NCI-H2081 treated with DMSO at 0.1 percent for 48 hours (cell line): ENCODE measurements at regions not wholly inside any gene's neighbourhood (a gene's known extent, or its start where the extent isn't known, plus 50 kb on each side); places are given as distances from the start of the nearest gene placed in this dataset.
"Not testable (repeated sequence)": the region's sequence is repeated elsewhere in the genome, so short reads cannot be mapped to it uniquely, and the experiment has no call there.

Experiments used
- DNase-seq: peaks from one replicate; lab custom pipeline; 2025; lab: John Stamatoyannopoulos, UW

DNA sequence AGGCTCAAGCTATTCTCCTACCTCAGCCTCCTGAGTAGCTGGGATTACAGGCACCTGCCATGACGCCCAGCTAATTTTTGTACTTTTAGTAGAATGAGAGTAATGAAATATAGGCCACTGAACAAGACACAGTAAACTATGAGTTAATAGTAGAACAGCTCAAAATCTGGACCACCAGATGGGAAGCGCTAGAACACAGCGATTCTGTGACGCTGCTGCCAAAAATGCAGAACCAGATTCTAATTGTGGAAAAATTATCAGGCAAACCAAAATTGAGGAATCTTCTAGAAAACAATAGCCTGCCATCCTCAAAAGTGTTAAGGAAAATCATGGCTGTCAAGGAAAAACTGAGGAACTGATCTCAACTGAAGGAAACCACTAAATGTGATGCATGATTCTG lies 111.4 kb upstream of the TIAM1 start:
- DNase-seq: no peak

DNA sequence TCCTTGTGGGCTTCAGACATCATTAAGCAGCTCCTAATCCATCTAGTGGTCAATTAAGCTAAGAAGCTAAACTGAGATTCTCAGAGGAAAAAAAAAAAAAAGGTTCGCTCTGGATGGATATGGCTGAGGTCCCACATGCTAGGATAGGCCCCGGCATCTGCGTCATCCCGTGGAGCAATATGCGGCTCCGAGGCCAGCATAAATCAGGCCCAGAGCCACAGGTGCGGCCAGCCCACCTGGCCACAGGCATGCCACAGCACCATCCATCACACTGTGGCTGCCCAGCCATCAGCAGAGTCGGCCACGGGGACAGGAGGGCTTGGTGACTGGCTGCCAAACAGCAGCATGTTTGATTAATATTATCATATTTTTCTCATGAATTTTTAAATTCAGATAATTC lies 106.9 kb upstream of the TIAM1 start:
- DNase-seq: no peak

DNA sequence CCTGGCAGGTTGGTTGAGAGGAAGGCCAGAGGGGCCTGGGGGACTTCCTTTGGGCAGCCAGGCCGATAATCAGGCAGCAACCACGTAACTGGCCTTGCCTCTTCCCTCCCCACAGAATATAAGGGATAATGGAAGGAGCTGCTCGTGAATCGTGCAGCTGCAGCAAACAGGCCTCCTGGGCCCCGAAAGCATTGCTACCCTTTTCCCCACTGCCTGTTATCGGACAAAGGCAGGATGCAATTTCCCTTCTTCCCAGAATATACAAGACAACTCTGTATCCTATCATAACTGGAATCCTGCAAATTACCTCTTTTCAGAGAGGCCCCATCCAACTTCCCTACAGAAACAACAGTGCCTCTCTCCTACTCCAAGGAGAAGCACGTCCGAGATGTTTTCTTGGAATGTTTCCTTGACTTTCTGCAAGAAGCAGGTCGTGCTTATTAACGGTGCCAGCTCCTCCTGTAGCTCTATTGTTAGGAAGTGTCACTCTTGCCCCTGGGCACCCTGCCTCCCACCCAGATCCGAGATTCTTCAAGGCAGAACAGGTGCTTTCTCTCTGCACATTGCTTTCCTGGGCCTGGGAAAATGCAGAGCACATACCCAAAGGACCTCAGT lies 106.0 kb upstream of the TIAM1 start:
- DNase-seq: no peak

DNA sequence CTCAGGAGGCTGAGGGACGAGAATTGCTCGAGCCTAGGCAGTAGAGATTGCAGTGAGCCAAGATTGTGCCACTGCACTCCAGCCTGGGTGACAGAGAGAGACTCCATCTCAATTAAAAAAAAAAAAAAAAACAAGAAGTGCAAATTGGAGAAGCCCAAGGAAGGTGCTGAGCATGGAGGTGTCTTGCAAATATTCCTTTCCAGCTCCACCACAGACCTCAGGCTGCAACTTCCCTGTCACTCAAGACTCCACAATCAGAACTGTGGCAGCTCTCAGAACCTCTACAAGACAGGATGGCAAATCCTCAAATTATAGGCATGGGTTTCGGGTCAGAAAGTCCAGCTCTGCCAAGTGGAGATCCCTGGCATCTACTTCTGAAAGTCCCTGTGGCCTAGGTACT lies 104.4 kb upstream of the TIAM1 start:
- DNase-seq: no peak

DNA sequence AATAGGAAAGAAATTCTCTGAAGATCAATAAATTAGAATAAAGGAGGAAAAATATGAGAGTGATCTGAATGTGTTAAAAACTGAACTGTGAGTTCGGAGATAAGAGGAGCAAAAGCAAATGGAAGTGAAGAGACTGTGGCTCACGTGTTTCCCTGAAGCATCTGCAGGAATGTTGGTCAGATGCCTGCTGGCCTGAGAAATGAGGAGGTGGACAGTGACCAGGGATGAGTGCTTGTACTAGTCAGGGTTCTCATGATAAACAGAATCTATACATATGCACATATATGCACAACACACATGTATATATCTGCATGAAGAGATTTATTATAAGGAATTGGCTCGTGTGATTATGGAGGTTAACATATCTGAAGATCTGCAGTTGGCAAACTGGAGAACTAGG lies 103.4 kb upstream of the TIAM1 start:
- DNase-seq: no peak

DNA sequence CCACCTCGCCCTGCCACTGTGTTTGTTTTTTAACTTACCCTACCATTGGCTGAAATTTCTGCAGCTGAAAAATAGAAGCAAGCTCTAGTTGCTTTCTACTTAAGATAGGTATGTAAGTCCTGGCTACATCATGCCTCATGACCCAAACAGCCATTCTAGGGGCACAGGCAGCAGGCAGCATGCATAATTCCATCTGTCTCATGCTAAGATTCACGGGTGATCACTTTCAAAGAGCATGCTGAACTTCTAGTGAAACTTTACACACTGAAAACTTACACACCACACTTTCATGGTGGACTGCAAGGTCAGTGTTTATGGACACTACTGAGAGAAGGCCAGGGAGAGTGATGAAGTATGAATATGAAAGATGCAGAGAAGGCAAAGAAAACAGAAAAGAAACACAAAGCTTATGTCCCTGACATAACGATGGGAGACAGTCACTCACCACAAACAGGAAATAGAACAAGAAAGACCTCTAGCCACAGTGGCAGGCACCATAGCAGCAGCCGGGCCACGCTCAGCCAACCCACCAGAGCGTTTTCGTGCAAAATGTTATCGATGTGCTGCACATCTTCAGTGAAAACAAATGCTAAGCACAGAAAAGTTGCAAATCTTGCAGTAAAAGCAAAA lies 102.3 kb upstream of the TIAM1 start:
- no peak for DNase-seq

DNA sequence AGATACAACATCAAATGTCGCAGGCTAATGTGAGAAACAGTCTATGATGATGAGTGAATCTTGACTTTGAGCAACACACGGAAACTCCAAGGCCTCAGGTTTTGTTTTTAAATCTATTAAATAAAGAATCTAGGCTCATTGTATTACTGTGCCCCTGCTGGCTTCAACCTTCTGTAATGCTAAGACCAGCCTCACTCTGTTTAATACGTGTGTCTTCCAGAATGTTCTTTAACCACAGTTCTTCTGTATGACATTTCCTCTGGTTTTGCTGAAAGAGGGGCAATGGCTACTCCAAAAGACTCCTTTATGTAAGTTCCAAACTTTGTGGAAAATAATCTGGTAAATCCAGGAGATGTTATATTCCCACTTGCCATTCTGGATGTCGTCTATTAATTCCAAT lies 101.1 kb upstream of the TIAM1 start:
- no peak for DNase-seq

DNA sequence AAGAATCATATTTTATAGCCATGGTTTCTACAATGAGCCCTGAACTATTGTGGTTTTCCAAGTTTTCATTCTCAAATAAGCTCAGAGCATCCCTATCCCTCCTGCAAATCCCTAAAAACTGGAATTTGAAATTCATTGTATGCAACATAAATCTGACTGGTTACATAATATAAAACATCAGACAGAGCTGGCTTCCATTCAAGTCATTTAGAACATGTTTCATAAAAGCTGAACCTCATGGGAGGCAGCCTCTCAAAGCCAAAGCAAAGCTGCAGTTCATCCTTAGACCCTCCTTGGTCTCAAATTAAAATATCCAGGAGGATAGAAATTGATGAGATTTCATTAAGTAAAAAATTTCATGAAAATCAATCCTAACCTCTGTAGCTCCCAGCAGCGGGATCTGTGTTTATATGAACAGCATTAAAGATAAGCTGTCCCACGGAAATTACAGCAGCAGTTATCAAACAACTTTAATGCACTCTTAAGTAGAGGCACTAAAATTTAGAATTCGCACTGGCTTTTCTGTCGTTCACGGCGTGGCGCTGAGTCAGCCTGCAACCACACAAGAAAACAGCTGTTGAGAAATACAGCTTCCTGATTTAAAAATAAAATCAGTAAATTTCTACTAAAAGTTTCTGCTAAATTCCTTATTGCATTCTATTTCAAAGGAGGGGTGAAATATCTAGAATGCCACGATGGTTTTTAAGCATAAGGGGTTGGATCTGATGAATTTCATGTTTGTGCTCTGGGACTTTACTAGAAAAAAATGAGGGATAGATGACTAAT lies 99.9 kb upstream of the TIAM1 start:
- no peak for DNase-seq

DNA sequence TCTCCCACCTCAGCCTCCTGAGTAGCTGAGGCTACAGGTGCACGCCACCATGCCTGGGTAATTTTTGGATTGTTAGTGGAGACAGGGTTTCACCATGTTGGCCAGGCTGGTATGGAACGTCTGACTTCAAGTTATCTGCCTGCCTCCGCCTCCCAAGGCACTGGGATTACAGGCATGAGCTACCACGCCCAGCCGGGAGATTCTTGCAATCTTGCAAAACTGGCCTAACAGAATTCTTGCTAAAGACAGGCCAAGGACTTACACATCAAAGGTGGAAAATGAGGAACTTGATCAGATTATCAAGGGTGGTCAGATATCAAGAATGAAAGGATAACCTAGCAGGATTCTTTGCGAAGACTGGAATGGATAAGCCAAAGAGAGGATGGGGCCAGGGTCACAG lies 98.3 kb upstream of the TIAM1 start:
- DNase-seq: no peak

DNA sequence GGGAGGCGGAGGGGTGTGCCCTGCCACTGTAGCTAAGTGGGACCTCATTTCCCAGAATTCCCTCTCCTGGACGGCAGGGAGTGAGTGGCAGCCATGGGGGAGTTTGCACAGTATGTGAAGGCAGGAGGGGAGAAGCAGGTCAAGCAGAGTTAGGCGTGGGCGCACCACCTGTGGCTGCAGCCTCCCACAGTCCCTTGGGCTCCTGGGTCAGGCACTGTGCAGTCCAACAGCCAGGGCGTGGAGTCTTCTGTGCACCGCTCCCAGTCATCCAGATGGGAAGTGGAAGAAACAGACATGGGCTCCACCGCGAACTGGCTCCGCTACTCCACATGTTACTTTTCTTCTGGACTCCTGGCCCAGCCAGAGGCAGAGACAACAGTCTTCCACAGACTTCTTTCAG lies 85.4 kb upstream of the TIAM1 start:
- DNase-seq: no peak

DNA sequence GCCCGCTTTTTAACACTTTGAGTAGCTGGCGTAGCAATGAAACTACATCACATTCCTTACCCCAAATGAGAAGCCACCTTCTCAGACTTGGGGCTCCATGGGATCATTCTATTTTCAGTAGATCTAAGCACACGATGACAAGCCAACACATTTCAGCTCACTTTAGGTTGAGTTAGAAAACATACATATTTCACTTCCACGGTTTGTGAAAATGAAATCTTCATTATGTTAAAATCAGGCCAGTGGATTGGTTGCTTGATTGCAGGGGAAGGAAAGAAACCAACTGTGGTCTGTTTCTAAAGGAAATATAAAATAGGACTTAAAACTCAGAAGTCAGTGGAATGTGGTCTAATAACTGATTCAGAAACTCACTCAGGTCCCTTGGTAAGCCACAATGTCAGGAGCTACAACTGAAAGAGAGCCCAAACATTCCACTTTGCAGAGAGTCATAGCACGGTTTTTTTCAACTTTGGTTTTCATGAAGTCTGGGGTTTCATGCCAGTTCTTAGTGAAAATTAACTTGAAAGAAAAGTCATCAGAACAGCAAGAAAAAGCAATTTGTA lies 82.3 kb upstream of the TIAM1 start:
- DNase-seq: no peak

DNA sequence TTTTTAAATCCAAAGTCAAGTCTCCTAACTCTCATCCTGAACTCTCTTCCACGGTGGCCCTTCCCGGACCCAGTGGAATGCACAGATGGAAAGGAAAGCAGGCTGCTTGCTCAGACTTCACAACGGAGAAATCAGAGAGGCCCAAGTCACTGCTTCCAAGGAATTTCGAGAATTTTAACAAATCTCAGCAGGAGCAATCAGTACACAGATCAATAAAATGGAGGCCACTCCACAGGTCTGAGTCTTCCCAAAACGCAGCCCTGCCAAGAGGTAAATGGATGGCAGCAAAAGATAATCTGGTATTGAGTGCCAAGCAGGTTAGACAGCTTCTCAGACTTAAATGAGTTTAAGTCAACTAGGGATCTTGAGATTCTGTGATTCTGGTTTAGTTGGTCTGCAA lies 81.1 kb upstream of the TIAM1 start:
- no peak for DNase-seq

DNA sequence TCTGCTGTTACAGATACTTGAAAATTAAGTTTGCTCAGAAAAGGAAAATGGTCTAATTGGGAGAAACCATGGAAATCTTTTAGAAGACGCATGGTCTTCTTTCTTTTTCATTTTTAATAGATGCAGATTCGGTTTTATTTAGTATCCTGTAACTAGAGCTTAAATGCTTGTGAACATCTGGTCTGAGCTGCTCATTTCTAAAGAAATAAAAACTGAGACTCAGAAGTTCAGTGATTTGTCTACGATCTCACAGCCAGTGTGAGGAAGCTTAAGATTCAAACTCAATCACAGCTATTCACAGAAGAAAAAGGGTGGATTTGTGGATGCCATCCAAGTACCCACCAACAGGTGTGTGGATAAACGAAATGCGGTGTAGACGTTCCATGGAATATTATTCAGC lies 80.0 kb upstream of the TIAM1 start:
- DNase-seq: no peak

DNA sequence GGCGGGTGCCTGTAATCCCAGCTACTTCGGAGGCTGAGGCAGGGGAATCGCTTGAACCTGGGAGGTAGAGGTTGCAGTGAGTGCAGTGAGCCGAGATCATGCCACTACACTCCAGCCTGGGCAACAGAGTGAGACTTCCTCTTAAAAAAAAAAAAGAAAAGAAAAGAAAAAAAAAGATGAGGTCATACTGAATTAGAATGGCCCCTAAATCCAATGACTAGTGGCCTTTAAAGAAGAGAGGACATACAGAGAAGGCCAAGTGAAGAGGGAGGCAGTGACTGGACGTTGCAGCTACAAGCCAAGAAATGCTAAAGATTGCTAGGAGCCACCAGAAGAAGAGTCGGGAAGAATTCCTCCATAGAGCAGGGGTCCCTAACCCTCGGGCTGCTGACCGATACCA lies 76.9 kb upstream of the TIAM1 start:
- DNase-seq: no peak

DNA sequence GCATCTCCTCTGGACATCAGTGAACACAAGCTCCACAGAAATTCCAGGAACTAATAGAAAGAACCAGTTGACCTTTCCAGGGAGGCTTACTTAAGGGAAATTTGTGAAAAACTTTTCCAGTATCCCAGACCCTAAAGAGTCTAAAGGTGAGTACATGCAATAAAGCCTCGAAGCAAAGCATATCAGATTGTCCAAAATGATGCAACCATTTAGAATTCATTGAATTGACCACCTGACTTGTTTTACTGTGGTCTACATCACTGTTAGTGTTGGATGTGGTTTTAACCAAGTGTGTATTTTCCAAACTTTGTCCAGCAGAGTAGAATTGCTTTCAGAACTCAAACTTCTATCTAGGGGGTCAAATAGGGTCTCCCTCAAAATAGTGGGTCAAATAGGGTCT lies 76.3 kb upstream of the TIAM1 start:
- no peak for DNase-seq

DNA sequence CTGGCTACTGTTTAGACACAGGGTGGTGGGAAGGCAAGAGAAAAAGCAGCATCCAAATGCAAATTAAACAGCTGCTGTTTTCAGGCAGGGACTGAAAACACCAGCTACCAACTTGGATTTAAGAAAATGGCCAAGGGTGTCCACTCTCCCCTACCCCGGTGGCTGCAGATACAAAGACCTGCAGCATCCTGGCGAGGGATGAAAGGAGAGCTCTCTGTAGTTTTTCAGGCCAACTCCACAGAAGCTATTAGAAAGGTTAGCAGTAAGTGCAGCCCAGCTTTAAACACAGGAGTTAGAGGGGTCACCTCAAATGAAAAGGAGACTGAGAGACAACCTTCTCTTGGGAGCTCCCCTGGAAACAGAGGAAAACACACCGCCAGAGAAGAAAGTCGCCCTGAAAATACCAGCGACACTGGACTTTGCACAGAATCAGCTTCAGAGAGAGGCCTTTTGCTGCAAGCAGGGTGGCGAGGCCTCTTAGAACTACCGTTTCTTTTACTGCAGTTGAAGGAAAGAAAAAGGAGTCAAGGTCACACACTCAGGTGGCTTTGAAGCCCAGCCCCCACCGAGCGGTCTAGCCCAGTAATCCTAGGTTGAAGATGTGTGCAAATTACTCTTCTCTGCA lies 74.4 kb upstream of the TIAM1 start:
- no peak for DNase-seq

DNA sequence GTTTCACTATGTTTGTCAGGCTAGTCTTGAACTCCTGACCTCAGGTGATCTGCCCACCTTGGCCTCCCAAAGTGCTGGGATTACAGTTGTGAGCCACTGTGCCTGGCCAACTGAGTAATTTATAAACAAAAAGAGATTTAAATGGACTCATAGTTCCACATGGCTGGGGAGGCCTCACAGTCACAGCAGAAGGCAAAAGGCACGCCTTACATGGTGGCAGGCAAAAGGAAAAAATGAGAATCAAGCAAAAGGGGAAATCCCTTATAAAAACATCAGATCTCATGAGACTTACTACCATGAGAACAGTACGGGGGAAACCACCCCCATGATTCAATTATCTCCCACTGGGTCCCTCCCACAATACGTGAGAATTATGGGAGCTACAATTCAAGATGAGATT lies 73.2 kb upstream of the TIAM1 start:
- not testable (repeated sequence) for DNase-seq

DNA sequence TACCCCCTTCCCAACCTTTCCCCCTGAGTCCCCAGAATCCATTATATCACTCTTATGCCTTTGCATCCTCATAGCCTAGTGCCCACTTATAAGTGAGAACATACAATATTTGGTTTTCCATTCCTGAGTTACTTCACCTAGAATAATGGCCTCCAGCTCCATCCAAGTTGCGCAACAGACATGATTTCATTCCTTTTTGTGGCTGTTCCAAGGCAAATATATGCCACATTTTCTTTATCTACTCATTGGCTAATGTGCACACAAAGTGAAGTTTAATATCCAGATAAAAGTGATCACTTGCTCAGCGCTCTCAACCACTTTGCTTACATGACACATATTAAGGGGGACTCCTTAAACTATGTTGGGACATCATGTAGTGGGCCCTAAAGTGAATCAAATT lies 72.4 kb upstream of the TIAM1 start:
- DNase-seq: no peak

DNA sequence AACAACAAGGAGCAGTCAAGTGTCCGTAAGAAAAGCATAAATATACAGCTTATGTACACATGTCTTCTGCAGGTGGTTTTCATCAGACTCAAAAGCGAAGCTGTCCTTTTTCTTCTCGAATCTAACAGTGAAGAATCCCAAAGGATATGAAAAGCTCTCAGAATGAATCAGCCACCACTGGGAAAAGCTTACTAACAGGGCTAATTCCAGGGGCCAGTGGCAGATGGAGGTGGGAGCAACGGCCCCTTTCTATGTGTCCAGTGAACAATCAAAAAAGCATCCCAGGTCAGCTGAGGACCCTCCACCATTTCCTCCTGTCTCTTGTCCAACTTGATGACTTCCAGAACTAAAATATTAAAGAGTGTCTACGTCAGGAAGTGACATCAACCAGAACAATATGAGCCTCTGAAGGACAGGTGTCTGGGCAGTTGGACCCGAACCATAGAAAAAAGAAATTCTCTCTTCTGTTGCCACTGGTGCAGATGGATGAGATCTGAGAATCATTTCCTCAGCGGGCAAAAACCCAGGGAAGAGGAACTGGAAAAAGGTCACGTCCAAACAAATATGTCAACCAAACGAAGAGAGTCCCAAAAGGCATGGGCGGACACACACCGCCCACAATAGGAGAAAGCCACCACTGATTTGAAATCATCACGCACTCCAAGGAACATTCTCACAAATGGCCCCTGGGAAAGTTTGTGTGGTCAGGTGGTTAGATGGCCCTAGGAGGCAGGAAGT lies 70.4 kb upstream of the TIAM1 start:
- DNase-seq: no peak

DNA sequence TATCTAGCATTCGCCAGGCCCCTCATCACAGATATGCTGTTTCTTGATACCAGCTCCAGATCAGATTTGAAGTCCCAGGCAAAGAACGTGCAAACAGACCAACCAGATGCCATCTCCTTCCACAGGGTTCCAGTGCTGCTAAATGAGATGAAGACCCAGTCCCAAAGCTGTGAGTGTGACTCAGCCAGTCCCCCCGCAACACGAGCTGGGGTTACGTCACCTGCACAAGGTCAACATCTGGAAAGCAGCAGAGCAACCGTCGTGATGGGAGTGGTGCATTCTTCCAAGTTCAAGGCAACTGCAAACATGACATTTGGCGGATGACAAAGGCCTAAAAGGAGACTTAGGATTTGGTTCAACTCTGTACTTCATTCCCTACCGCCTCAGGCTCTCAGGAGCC lies 69.6 kb upstream of the TIAM1 start:
- no peak for DNase-seq

DNA sequence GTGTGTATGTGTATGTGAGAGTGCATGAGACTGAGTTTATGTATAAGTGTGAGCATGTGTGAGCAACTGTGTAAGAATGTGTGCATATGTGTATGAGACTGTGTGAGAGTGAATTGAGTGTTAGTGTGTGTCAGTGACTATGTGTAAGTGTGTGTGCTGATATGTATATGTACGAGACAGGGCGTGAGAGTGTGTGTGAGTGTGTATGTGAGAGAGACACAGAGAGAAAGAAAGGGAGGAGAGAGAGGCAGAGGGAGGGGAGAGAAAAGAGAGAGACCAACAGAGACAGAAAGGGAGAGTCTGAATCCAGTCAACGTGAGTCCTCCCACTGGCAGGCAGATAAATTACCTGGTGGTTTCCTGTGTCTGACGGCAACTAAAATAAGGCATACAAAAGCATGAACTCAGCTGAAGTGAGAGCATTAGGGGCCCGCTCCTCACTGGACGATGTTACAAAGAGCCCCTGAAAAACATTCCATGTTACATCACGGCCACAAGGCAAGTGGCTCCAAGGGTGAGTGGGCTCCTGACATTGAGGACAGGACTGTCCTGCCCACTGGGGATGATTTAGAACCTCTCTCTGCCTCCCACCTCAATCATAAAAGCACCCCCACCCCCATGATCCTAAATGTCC lies 66.6 kb upstream of the TIAM1 start:
- DNase-seq: no peak
